Mammary epithelial cell (primary cell): ENCODE measurements at regions not wholly inside any gene's neighbourhood (a gene's known extent, or its start where the extent isn't known, plus 50 kb on each side); places are given as distances from the start of the nearest gene placed in this dataset.

Experiments used
- CTCF ChIP-seq, 2 donors: IDR thresholded peaks in 1 of 2; conservative IDR thresholded peaks in 1 of 2; 2 replicates each; pipeline ENCODE4 v1.5.1; 2011 to 2012; ENCODE audit warnings: inconsistent platforms in 2 of 2, low read length in 2 of 2, mild to moderate bottlenecking in 2 of 2, control low read depth in 1 of 2, low read depth in 1 of 2; ENCODE audit not compliant: insufficient read depth in 1 of 2; ENCODE audit errors: extremely low read depth in 1 of 2
- EZH2 ChIP-seq: IDR thresholded peaks from 2 replicates; pipeline ENCODE4 v1.6.1; 2012; ENCODE audit warnings: low read length, inconsistent platforms, borderline replicate concordance

GRCh38 chr6:153272201-153272980, 141.3 kb upstream of the RGS17 start:
- TF ChIP-seq CTCF (conservative IDR thresholded peaks at IDR 0.05 in 1 of 2, IDR thresholded peaks at IDR 0.05 in 1 of 2; ENCODE audit: extremely low read depth in 1 of 2, insufficient read depth in 1 of 2, low read depth in 1 of 2, low read length in 2 of 2) (no peak), EZH2 (no peak)
